Ovary (tissue), 3 donors: ENCODE measurements at regions not wholly inside any gene's neighbourhood (a gene's known extent, or its start where the extent isn't known, plus 50 kb on each side); places are given as distances from the start of the nearest gene placed in this dataset.

ENCODE experiments used
- CTCF ChIP-seq, 3 donors: fragments of 450-650 bp in 2 of 3; fragments of 200-600 bp in 1 of 3; IDR thresholded peaks; one replicate each; pipeline versions ENCODE4 v1.5.1 to v1.8.0; 2016 to 2022; ENCODE audit warnings: antibody characterized with exemption in 3 of 3, mild to moderate bottlenecking in 1 of 3
- EP300 ChIP-seq: sonication (generic); formaldehyde crosslinking; IDR thresholded peaks from one replicate; pipeline ENCODE4 v1.6.1; 2017; ENCODE audit warnings: antibody characterized with exemption
- POLR2A ChIP-seq: fragments of 450-650 bp; IDR thresholded peaks from one replicate; pipeline ENCODE4 v1.6.1; 2017; ENCODE audit warnings: antibody characterized with exemption, mild to moderate bottlenecking, moderate library complexity
- donor health status: DM: no; HTN: no; CAD: no.

GRCh38 chr5:82424211-82424610, 146.1 kb upstream of the RPS23 start:
- TF ChIP-seq CTCF (IDR thresholded peaks at IDR 0.05), result no peak
- no peak for TF ChIP-seq EP300
- TF ChIP-seq POLR2A, result no peak
